IPS DF 6.9 (cell line): ENCODE measurements at regions not wholly inside any gene's neighbourhood (a gene's known extent, or its start where the extent isn't known, plus 50 kb on each side); places are given as distances from the start of the nearest gene placed in this dataset.

ENCODE experiments used
- DNase-seq: peaks from one replicate; pipeline ENCODE4 v3.0.0-alpha.2; 2013; ENCODE audit warnings: low read depth, low spot score
- H3K27ac ChIP-seq: one replicate; pipeline ENCODE4 v1.5.1; 2013; ENCODE audit warnings: low read length, control low read depth
- H3K27me3 ChIP-seq: 2 replicates; pipeline ENCODE4 v1.6.1; 2013; ENCODE audit warnings: mild to moderate bottlenecking, low read length; ENCODE audit not compliant: control insufficient read depth, insufficient read depth
- H3K36me3 ChIP-seq: 2 replicates; pipeline ENCODE4 v1.6.1; 2013; ENCODE audit warnings: low read length; ENCODE audit not compliant: control insufficient read depth, insufficient read depth
- H3K4me1 ChIP-seq: 2 replicates; pipeline ENCODE4 v1.6.1; 2013; ENCODE audit warnings: low read length; ENCODE audit not compliant: control insufficient read depth, insufficient read depth
- H3K4me3 ChIP-seq: 2 replicates; pipeline ENCODE4 v1.5.1; 2013; ENCODE audit warnings: mild to moderate bottlenecking, low read length
- H3K9me3 ChIP-seq: 2 replicates; pipeline ENCODE4 v1.6.1; 2013; ENCODE audit warnings: low read length, inconsistent platforms; ENCODE audit not compliant: control insufficient read depth, insufficient read depth
- WGBS: extraction: QIAGEN DNeasy Blood & Tissue Kit; methylation state at CpG from one replicate; pipeline ENCODE4 v1.1.7; 2013; ENCODE audit warnings: mixed read lengths, missing lambda C conversion rate; ENCODE audit not compliant: insufficient read length, insufficient coverage; 5-methylcytosine and 5-hydroxymethylcytosine counted together

- DNase-seq, result no peak
- Histone ChIP-seq H3K4me1 (no peaks in the 10 kb centered on the region), H3K9me3 (no peaks in the 10 kb centered on the region), H3K27ac (no peak overlapping the region), H3K36me3 (no peaks in the 10 kb centered on the region), H3K27me3 (no peaks in the 10 kb centered on the region), H3K4me3 (no peak overlapping the region)
- WGBS, result no CpG with 5 or more reads among the region's 3 CpGs
Observed at GRCh38 chr12:64931321-64931720, 106.9 kb downstream of the TBC1D30 start.

DNA sequence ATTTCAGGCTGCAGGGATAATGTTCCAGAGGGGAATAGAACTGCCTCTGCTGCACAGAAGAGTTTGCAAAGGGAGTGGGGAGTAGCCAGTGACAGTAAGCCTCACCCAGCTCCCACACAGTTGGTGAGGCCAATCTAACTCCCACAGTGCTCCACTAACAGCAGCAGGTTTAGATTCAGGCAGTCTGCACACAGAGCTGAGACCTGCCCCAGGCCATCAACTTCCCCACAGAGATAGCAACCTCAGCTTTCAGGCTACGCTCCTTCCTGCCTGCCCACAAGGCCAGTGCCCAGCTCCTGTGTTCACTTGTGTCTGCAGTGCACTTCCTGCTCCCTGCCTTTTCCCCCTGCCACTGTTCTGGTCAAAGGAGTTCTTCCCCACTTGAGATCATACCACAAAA lies 107.5 kb downstream of the TBC1D30 start:
- WGBS, result no CpG with 5 or more reads among the region's 1 CpG
- Histone ChIP-seq H3K27me3 (no peaks in the 10 kb centered on the region), H3K9me3 (no peaks in the 10 kb centered on the region), H3K4me3 (no peak overlapping the region), H3K4me1 (no peaks in the 10 kb centered on the region), H3K27ac (no peak overlapping the region), H3K36me3 (no peaks in the 10 kb centered on the region)
- DNase-seq, result no peak

DNA sequence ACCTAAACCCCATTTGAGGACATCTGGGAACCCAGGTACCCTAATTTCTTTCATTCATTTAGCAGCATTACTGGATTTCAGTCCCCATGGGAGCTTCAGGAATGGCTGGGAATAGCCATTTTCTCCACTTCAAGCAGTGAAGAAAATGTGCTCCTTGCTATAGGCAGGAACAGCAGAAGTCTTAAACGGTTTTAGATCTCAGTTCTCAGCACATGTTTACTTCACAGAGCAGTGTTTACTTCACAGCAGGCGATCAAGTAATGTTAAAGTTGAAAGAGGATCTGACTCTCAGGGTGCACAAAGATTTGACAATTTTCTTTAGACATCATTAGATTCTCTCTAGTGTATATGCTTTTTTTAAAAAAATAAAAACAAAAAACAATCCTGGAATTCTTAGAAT lies 109.3 kb downstream of the TBC1D30 start:
- Histone ChIP-seq H3K4me1 (no peaks in the 10 kb centered on the region), H3K27ac (no peak overlapping the region), H3K9me3 (no peaks in the 10 kb centered on the region), H3K36me3 (no peaks in the 10 kb centered on the region), H3K27me3 (no peaks in the 10 kb centered on the region), H3K4me3 (no peak overlapping the region)
- no CpG with 5 or more reads among the region's 2 CpGs for WGBS
- no peak for DNase-seq

DNA sequence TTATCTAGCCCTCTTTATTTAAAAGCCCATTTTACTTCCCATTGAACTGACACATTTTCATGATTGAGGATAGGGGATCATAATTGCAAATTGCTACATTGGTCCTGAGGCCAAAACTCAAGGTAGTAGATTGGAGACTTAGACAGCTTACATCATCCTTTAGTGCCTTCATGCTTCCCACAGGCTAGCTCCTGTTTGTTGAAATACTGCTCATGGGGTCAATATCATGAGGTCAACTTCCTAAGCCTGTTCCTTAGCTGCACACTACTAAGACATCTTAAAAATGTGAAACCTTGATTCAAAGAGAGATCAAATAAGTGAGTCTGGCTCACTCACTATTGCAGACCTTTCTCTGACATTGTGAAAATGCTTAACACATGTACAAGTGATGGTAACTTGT lies 113.0 kb downstream of the TBC1D30 start:
- no peak overlapping the region for H3K27ac ChIP-seq
- DNase-seq, result no peak
- no peaks in the 10 kb centered on the region for H3K36me3 ChIP-seq
- H3K4me3 ChIP-seq, result no peak overlapping the region
- no peaks in the 10 kb centered on the region for H3K9me3 ChIP-seq
- no peaks in the 10 kb centered on the region for H3K27me3 ChIP-seq
- no peaks in the 10 kb centered on the region for H3K4me1 ChIP-seq

GRCh38 chr12:64938179-64938578 lies 113.7 kb downstream of the TBC1D30 start:
- Histone ChIP-seq H3K27ac (no peak overlapping the region), H3K4me1 (no peaks in the 10 kb centered on the region), H3K27me3 (no peaks in the 10 kb centered on the region), H3K4me3 (no peak overlapping the region), H3K9me3 (no peaks in the 10 kb centered on the region), H3K36me3 (no peaks in the 10 kb centered on the region)
- no CpG with 5 or more reads among the region's 2 CpGs for WGBS
- no peak for DNase-seq

GRCh38 chr12:64943686-64944085 lies 119.2 kb downstream of the TBC1D30 start:
- no peaks in the 10 kb centered on the region for H3K27me3 ChIP-seq
- DNase-seq, result no peak
- H3K36me3 ChIP-seq, result no peaks in the 10 kb centered on the region
- no peaks in the 10 kb centered on the region for H3K9me3 ChIP-seq
- H3K27ac ChIP-seq, result no peak overlapping the region
- no peak overlapping the region for H3K4me3 ChIP-seq
- H3K4me1 ChIP-seq, result no peaks in the 10 kb centered on the region
- WGBS, result no CpG with 5 or more reads among the region's 5 CpGs

DNA sequence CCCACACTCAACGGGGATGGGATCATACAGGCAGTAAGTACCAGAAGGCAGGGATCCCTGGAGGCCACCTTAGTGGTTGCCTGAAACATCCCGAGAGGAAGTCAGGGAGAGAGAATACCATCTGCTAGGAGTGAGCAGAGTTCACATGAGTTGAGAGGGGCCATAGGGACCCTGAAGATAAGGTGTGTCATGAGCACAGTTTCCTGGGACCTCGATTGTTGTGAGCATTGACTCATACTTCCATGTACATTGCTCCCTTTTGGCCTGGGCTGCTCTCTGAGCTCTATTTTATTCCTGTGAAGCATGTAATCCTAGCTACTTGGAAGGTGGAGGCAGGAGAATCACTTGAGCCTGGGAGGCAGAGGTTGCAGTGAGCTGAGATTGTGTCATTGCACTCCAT lies 120.5 kb downstream of the TBC1D30 start:
- Histone ChIP-seq H3K27me3 (no peaks in the 10 kb centered on the region), H3K4me1 (no peaks in the 10 kb centered on the region), H3K4me3 (no peak overlapping the region), H3K36me3 (no peaks in the 10 kb centered on the region), H3K9me3 (no peaks in the 10 kb centered on the region), H3K27ac (no peak overlapping the region)
- DNase-seq, result no peak
- WGBS, result no CpG with 5 or more reads among the region's 3 CpGs

DNA sequence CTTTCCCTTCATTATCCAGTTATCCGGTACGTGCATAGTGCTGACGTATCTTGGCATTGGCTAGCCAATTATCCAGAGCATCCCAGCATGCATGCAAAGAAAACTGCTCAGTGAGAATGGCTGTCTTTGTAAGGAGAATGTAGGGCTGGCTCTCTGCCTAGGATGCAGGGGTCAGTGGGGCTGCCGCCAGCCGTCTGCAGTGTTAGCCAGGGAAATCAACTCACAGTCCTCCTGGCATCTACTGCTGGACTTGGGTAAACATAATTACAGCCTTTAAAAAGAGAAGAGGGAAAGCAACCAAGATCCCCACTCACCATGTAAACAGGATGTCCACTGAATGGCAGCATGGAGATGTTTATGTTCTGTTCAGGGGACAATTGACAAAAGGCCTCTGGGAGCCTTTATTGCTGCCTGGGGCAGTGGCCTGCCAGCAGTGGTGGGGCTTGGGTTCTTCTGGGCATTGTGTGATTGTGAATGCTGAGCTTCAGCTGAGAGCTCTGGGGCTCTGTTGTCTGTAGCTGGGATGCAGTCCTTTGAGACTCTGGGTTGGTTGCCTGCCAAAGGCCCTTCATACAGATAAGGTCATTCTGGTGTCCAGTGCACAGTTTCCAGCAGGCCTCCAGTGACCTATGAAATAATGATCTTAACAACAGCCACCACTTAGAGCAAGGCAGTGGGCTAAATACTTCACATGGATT lies 121.8 kb downstream of the TBC1D30 start:
- Histone ChIP-seq H3K27me3 (no peaks in the 10 kb centered on the region), H3K4me3 (no peak overlapping the region), H3K36me3 (no peaks in the 10 kb centered on the region), H3K27ac (no peak overlapping the region), H3K4me1 (no peaks in the 10 kb centered on the region), H3K9me3 (no peaks in the 10 kb centered on the region)
- no peak for DNase-seq
- no CpG with 5 or more reads among the region's 5 CpGs for WGBS

DNA sequence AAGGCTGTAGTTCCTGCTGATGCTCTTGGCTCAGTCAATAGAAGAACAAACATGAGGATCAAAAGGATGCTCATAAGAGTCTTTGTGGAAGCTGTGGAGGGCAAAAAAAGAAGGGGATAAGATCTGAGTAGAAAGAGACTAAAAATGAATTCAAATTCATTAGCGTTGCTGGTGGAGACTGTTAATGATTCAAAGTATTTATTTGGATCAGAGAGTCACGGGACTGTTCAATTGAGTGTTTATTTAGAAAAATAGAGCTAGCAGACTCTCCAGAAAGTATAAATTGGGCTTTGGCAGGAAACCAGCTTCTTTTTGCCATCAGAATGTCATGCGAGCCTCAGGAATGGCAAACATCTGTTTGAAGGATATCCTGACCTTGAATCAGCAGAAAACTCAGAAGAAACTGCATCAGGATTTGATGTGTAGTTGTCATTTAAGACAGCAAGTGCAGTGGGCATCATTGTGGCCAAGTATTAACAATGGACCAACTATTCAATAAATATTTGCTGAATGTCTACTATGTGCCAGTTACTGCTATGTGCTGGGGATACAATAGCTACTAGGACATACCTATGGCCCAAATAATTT lies 126.4 kb downstream of the TBC1D30 start:
- WGBS, result no CpG with 5 or more reads among the region's 3 CpGs
- no peaks in the 10 kb centered on the region for H3K9me3 ChIP-seq
- no peak for DNase-seq

GRCh38 chr12:64951944-64952343 lies 127.5 kb downstream of the TBC1D30 start:
- Histone ChIP-seq H3K4me3 (no peak overlapping the region), H3K27me3 (no peaks in the 10 kb centered on the region), H3K4me1 (no peaks in the 10 kb centered on the region), H3K9me3 (no peaks in the 10 kb centered on the region), H3K36me3 (no peaks in the 10 kb centered on the region), H3K27ac (no peak overlapping the region)
- no peak for DNase-seq
- WGBS, result no CpG with 5 or more reads among the region's 1 CpG

More for the DNA sequence above, 126.4 kb downstream of the TBC1D30 start:
- Histone ChIP-seq H3K27me3 (no peaks in the 10 kb centered on the region), H3K4me3 (no peak overlapping the region), H3K27ac (no peak overlapping the region), H3K36me3 (no peaks in the 10 kb centered on the region), H3K4me1 (no peaks in the 10 kb centered on the region)

- H3K9me3 ChIP-seq, result no peaks in the 10 kb centered on the region
- H3K4me3 ChIP-seq, result no peak overlapping the region
- H3K4me1 ChIP-seq, result no peaks in the 10 kb centered on the region
- no peaks in the 10 kb centered on the region for H3K27me3 ChIP-seq
- no peak overlapping the region for H3K27ac ChIP-seq
- H3K36me3 ChIP-seq, result no peaks in the 10 kb centered on the region
- DNase-seq, result no peak
Observed at GRCh38 chr12:64955746-64956145, 131.3 kb downstream of the TBC1D30 start.
